DND-41 (cell line): ENCODE measurements at regions not wholly inside any gene's neighbourhood (a gene's known extent, or its start where the extent isn't known, plus 50 kb on each side); places are given as distances from the start of the nearest gene placed in this dataset.

Experiments used
- ATAC-seq: fragments of 200-7000 bp; cut with Tn5 transposase; 3 replicates; pipeline ENCODE4 v1.9.1; 2021; ENCODE audit warnings: low read depth; ENCODE audit not compliant: insufficient read depth
- DNase-seq: peaks from one replicate; pipeline ENCODE4 v3.0.0-alpha.2; 2020
- H2AFZ ChIP-seq: 2 replicates; pipeline ENCODE4 v1.6.0; 2012; ENCODE audit warnings: low read depth, low read length
- H3K27ac ChIP-seq: 2 replicates; pipeline ENCODE4 v1.5.1; 2012; ENCODE audit warnings: low read length, inconsistent platforms
- H3K27me3 ChIP-seq: fragments of 200-600 bp; sonication (generic); 2 replicates; pipeline ENCODE4 v1.6.0; 2012; ENCODE audit warnings: low read length, mild to moderate bottlenecking, inconsistent platforms; ENCODE audit not compliant: insufficient read depth, poor library complexity
- H3K36me3 ChIP-seq: 2 replicates; pipeline ENCODE4 v1.5.1; 2012; ENCODE audit warnings: low read length, inconsistent platforms; ENCODE audit not compliant: insufficient read depth
- H3K4me1 ChIP-seq: 2 replicates; pipeline ENCODE4 v1.5.1; 2012; ENCODE audit warnings: mild to moderate bottlenecking, low read length; ENCODE audit not compliant: insufficient read depth
- H3K4me2 ChIP-seq: 2 replicates; pipeline ENCODE4 v1.6.0; 2012; ENCODE audit warnings: mild to moderate bottlenecking, moderate library complexity, low read length, inconsistent platforms; ENCODE audit not compliant: insufficient read depth
- H3K4me3 ChIP-seq, 2 experiments: fragments of 200-600 bp in 1 of 2; shearing (Covaris generic) in 1 of 2; 2 replicates each; pipeline ENCODE4 v1.5.1; 2012 to 2016; ENCODE audit warnings: inconsistent platforms in 2 of 2, low read length in 2 of 2, mild to moderate bottlenecking in 2 of 2, low read depth in 1 of 2, moderate library complexity in 1 of 2
- H3K79me2 ChIP-seq: 2 replicates; pipeline ENCODE4 v1.6.0; 2012; ENCODE audit warnings: low read length, inconsistent platforms; ENCODE audit not compliant: insufficient read depth
- H3K9ac ChIP-seq: 2 replicates; pipeline ENCODE4 v1.6.0; 2012; ENCODE audit warnings: low read depth, mild to moderate bottlenecking, inconsistent platforms, low read length, moderate library complexity
- H3K9me3 ChIP-seq: 2 replicates; pipeline ENCODE4 v1.5.1; 2012; ENCODE audit warnings: low read length, moderate library complexity, mild to moderate bottlenecking, inconsistent platforms; ENCODE audit not compliant: insufficient read depth, severe bottlenecking
- H4K20me1 ChIP-seq: 2 replicates; pipeline ENCODE4 v1.6.0; 2012; ENCODE audit warnings: low read length; ENCODE audit not compliant: insufficient read depth
- CTCF ChIP-seq: IDR thresholded peaks from 2 replicates; pipeline ENCODE4 v1.5.1; 2012; ENCODE audit warnings: borderline replicate concordance, low read length, moderate library complexity, mild to moderate bottlenecking; ENCODE audit not compliant: poor library complexity, severe bottlenecking; ENCODE audit errors: extremely low read depth
- EZH2 ChIP-seq: IDR thresholded peaks from 3 replicates; pipeline ENCODE4 v1.6.1; 2012; ENCODE audit warnings: borderline replicate concordance, low read depth, mild to moderate bottlenecking, moderate library complexity, low read length, inconsistent platforms; ENCODE audit not compliant: severe bottlenecking

- Histone ChIP-seq H3K4me2 (no peak overlapping the region), H3K27ac (no peak overlapping the region), H3K4me3 (no peak overlapping the region), H2AFZ (no peak overlapping the region), H3K27me3 (no peaks in the 10 kb centered on the region), H3K4me1 (peaks cover 9% of the 10 kb centered on the region), H4K20me1 (no peaks in the 10 kb centered on the region), H3K9ac (no peak overlapping the region), H3K79me2 (no peaks in the 10 kb centered on the region), H3K9me3 (no peaks in the 10 kb centered on the region), H3K36me3 (no peaks in the 10 kb centered on the region)
- ATAC-seq (no peak), DNase-seq (no peak)
- TF ChIP-seq EZH2 (no peak), CTCF (no peak)
Measured at GRCh38 chr12:19613051-19613535, 173.8 kb downstream of the AEBP2 start.

GRCh38 chr12:19614601-19615383, 175.5 kb downstream of the AEBP2 start:
- ATAC-seq: no peak
- Histone ChIP-seq H3K9ac (no peak overlapping the region), H3K4me3 (no peak overlapping the region), H3K79me2 (no peaks in the 10 kb centered on the region), H3K9me3 (no peaks in the 10 kb centered on the region), H3K36me3 (no peaks in the 10 kb centered on the region), H3K27me3 (no peaks in the 10 kb centered on the region), H3K4me1 (peaks cover 9% of the 10 kb centered on the region), H3K4me2 (no peak overlapping the region), H4K20me1 (no peaks in the 10 kb centered on the region), H3K27ac (no peak overlapping the region), H2AFZ (no peak overlapping the region)
- TF ChIP-seq CTCF (no peak), EZH2 (no peak)
- no peak for DNase-seq

GRCh38 chr12:19615384-19615725, 176.1 kb downstream of the AEBP2 start:
- ATAC-seq (no peak), DNase-seq (no peak)
- Histone ChIP-seq H3K27ac (no peak overlapping the region), H2AFZ (no peak overlapping the region), H3K9me3 (no peaks in the 10 kb centered on the region), H3K9ac (no peak overlapping the region), H3K36me3 (no peaks in the 10 kb centered on the region), H3K27me3 (no peaks in the 10 kb centered on the region), H3K79me2 (no peaks in the 10 kb centered on the region), H3K4me2 (no peak overlapping the region), H3K4me3 (no peak overlapping the region), H4K20me1 (no peaks in the 10 kb centered on the region), H3K4me1 (peaks cover 9% of the 10 kb centered on the region)
- TF ChIP-seq CTCF: no peak
- no peak for TF ChIP-seq EZH2
